ENCODE measurements at regions not wholly inside any gene's neighbourhood (a gene's known extent, or its start where the extent isn't known, plus 50 kb on each side); places are given as distances from the start of the nearest gene placed in this dataset.
A peak's percentile ranks its signal among the peaks of the same experiment; 100 is the strongest.

DNA sequence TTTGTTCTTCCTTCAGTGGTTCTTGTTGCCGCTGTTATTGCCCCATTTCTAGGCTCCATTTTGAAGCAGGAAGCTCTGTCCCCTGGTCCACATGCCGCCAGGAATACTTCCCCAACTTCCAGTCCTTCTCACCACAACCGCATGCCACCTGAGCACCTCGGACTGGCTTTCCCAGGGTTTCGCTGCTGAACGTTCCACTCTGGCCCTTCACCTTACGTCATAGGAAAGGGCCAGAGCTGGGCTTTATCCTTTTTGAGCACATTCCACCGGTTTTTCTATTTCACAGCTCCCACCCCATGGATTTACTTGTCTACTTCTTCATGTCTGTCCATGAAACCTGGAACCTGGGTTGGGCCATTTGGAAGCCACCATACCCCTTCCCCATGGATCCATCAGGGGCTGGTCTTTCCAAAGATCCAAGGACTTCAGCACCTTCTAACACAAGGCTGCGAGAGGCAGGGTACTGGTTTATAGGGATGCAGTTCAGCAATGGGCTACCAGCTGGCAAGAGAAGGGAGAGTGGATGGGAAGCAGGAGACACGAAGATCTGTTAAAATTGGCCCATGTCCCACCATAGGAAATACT, 557.4 kb downstream of the BNC2 start:
- DNase-seq (ENCODE audit: low read depth), result no peak

DNA sequence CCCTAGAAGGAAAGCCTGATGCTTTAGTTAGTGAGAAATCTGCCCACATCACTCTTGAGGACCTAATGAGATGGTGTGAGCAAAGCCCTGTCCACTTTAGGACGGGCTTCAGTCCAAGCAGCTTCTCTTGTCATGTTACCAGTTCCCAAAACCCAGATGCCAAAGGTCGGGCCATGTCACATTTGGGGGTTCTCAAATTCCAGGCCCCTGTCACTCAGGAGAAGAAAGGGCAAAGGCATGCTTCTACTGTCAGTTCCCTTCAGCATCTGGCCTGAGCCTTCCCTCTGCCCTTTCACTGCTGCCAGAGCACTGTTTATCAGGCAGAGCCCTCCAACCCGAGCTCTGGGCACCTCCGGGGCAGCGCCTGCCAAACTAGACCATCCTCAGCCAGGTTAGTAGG, 556.0 kb downstream of the BNC2 start:
- no peak for DNase-seq (ENCODE audit: low read depth)

DNA sequence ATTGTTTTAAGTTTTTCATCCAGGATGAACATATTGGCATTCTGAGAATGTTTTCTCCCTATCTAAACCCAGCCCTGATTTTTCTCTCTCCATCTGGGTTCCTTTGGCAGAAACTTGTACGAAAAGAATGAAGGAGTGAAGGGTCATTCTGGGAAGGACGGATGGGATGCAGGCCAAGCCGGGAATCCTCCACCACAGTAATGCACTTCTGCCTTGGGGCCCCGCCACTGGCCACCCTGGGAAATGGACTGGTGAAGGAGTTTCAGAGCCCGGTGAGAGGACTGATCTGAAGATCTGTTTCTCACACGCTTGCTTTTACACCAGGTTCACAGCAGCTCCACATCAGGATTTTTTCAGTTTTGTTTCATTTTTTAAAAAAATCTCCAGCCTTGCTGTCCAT, 554.8 kb downstream of the BNC2 start:
- DNase-seq (ENCODE audit: low read depth), result no peak

DNA sequence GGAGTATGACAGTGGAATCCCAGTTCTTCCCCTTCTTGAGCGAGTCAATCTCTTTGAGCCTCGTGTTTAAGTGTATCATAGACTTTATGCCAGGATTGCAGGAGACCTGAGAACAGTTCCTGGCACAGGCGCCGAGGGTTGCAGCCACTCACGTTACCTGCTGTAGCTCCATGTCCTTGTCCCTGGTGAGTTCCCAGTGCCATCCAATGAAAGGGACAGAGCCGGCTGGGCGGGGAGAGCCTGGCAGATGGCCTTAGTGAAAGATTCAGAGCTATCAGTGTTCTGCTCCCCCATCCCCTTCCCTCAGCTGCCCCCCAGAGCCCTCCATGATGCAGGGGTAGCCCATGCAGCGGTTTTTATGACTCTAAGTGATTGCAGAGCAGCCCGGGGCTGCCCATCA, 554.0 kb downstream of the BNC2 start:
- DNase-seq (ENCODE audit: low read depth), result no peak

DNA sequence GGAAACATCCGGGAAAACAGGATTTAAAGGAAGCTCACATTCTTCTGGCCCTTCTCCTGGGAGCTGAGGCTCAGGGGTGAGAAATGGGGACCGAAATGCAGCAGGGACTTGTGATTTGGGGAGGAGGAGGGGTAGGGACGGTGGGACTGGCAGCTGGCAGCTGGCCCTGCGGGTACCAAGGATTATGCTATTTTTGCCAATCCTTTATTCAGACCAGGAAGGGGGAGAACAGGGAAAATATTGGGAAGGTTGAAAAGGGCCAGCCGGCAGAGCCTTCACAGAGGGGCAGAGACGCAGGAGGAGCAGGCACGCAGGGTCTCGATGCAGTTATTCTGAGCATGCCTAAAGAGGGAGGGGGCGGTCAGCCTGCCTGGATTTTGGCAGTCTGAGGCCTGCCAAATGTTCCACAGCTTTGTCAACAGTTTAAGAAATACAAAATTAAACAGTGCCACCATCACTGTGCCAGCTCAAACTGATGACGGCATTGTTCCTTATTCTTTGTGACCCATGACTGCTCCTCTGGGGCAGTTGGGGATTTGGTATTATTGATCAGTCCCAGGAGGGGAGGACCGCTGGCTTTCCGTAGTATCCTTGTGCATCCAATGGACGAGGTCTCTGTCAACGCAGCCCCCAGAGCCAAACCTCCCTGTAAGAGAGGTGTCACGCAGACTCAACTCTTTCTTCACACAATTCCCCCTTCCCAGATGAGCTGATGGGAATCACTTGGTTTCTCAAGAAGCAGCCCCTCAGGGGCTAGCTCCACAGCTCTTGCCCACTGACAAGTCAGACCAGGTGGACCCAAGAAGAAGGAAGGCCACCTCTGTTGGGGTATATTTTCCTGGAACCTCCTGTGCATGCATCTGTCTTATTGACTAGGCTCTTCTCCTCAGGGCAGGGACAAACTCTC, 553.3 kb downstream of the BNC2 start:
- no peak for DNase-seq (ENCODE audit: low read depth)

DNA sequence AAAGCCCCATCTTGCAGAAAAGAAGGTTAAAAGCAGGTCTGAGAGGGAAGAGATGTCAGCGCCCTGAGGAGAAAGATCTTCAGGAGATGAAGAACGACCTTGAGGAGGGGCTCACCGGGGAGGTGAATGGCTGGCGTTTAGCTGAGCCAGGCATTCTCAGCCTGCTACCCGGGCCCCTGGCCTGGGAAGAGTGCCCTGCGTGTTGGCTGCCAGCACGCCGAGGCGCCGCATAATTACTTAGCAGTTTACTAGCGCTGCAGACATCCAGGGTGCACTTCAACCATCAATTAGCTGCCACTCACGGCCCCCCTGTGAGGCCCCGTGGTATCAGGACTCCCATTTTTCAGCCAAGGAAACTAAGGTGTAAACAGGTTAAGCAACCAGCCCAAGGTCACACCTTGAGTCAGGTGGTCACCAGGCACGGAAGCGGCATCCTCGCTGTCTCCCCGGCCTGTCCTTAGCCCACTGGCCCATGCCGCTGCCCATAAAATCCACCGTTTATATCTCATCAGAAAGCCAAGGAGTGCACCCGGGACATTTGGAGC, 551.9 kb downstream of the BNC2 start:
- DNase-seq (ENCODE audit: low read depth), result no peak

DNA sequence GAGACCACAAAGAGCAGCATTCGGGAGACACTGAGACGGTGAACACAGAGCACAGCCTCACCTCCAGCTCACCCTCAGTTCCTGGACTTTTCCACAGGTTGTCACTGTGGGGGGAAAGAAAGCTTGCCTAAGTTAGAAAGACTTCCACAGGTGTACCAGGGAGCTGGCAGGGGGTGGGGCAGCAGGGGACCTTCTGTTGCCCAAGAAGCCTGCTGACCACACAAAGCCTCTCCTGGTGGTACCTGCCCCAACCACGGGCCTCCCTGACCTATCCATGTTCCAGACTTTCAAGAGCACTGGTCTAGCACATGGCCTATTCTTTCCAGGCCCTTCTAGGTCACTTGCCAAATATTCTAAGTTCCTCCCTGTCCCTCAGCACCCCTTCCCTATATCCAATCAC, 550.8 kb downstream of the BNC2 start:
- no peak for DNase-seq (ENCODE audit: low read depth)

DNA sequence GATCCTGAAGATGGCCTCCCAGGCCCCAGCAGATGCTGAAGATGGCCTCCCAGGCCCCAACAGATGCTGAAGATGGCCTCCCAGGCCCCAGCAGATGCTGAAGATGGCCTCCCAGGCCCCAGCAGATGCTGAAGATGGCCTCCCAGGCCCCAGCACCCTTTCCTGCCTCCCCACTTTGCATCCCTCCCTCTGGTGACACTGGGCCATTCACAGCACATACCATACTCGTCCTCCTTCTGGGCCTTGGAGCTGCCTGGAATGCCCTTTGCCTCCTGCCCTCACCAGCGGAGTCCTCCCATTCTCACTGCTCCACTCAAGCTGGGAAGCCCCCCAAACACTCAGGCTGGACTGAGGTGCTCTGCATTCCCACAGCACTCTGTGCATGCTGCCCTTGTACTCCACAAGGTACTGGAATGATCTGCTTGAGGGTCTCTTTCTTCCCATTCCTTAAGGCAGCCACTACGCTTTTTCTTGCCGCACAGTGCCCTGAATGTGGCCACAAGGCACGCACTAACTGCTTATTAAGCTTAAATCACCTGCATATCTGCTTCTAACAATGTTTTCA, 550.0 kb downstream of the BNC2 start:
- DNase-seq (ENCODE audit: low read depth), result no peak

DNA sequence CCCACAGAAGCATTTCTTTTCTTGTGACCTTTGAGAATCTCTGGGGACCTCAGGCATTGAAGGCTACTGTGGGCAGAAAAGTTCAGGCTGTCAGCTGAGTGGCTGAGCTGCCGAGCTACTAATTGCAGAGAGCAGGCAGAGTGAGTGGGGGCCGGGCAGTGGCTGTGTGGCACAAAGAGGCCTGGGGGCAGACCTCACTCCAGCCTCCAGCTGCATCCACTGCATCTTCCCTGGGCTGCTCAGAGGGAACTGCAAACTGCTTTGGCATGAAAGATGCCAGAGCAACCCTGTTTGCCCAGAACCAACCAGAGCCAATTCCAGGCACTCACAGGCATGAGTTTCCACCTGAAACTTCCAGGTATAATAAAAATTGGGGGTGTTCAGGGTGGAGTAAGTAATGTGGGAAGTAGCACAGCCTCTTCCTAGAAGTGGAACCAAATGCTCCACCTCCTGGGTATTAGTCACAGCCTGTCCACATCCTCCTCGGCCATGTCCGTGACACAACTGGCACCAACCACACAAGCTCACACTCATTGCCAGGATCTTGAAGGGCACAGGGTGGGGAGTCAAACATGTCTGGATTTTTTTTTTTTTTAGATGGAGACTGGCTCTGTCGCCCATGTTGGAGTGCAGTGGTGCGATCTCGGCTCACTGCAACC, 548.9 kb downstream of the BNC2 start:
- no peak for DNase-seq (ENCODE audit: low read depth)

DNA sequence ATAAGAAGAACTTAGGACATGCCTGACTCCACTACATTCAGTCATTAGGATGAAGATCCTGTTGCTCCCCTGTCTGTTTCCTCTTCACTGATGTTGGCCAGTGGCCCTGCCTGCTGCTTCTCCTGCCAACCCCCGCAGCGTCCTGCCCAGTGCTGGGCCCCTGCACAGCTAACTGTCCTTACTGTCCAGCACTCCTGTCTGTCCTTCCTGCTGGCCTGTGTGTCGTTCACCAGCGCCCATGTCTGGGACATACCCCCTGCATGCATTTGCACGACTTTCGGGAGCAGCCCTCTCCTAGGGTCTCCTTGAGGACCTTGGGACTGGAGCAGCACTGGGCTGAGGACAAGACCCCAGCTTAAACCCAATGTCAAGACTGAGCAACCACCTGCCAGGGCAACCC, 547.6 kb downstream of the BNC2 start:
- DNase-seq (ENCODE audit: low read depth), result no peak

DNA sequence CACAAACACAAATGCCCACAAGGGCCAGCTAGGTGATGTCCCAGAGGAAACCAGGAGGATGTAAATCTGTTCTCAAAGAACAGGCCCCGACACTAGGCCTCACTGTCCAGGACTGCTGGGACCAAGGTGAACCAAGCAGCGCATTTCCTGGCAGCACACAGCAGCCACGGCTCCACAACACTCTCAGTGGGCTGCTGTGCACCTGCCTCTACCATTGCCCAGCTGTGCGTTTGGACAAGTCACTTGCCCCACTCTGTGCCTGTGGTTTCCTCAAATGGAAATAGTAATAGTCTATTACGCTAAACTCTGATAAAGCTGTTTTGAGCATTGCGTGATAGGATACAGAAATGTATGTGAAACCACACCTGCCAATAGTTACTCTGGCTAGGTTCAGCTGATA, 544.5 kb downstream of the BNC2 start:
- no peak for DNase-seq (ENCODE audit: low read depth)

DNA sequence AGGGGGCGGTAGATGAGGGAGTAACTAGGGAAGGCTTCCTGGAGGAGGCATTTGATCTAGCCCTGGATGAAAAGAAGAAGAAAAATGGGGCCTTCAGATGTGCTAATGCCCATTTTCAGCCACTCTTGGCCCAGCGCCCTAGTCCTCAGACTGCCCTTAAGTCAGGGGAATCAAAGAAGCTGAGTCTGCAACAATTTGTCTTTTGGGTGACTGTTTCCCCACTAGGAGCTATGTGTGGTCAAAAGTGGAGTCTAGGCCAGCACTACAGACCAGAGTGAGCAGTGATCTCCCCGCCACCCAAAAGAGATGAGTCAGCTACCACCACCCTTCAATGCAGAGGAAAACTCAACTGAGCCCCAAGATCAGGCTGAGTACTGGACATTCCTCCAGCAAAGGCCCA, 542.1 kb downstream of the BNC2 start:
- DNase-seq (ENCODE audit: low read depth), result no peak

DNA sequence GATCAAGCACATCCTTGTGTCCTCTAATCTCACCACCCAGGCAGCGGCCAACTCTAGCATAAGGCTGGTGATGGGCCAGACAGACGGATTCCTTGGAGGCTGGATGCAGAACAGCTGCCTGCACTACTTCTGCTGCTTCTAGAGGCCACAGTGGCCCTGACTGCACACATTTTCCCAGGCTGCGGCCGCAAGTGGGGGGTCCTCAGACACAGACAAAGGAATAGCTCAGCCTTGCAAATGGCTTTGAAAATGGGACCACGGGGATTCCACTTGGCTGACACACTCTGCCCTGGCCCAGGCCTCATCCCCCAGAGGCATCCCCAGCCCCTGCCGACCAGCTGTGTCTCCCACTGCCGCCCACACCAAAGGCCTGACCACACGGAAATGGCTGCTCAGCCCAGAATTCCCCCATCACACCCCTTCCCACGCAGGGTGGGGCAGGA, 540.8 kb downstream of the BNC2 start:
- DNase-seq (ENCODE audit: low read depth), result no peak

DNA sequence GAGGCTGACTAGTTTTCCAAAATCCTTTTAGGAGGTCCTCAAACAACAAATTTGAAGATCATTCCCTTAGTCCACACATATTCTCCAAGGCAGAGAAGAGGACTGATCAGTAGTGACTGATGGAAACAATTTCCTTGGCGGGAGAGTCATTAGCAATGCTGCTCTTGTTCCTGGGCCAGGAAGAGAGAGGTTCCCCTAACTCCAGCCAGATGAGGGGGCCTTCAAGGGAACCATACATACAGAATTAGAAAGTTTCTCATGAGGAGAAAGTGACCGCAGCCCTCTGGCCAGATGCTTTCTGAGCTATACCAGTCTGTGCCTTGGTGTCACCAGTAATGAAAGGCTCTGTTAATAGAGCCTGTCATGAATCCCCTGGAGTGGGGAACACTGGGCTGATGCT, 539.4 kb downstream of the BNC2 start:
- DNase-seq (ENCODE audit: low read depth), result no peak

DNA sequence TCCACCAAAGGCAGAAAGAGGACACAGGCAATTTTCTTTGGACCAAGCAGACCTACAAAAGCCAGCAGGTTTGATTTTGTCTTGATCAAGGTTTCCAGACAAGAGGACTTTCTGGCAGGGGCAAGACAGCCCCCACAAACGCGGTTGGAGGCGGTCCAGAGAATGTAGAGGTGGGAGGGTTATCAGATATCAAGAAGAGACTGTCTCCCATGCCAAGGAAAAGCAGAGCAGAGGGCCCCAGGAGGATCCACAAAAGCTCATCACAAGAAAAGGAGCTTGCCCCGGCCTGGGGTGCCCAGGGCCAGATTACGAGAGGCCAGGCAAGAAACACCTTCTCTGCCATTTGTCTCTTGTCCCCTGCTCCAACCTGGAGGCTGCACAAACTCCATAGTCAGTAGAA, 538.9 kb downstream of the BNC2 start:
- DNase-seq (ENCODE audit: low read depth), result no peak

DNA sequence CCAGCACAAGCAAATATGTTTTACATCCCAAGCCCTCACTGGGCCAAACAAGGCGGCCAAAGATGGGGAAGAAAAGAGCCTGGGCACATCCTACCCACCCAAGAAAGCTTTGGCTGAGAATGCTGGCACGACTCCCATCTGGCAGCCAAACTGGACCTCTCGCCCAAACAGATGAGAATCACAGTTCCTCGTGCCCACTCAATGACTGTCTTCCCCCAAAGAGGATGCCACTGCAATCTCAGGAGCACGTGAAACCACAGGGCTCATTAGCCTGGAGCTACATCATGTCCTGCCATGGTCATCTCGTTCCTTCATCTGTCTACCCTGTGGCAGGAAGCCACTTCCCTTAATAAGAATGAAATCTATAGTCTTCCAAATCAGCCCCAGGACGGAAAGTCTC, 536.8 kb downstream of the BNC2 start:
- DNase-seq (ENCODE audit: low read depth), result no peak

DNA sequence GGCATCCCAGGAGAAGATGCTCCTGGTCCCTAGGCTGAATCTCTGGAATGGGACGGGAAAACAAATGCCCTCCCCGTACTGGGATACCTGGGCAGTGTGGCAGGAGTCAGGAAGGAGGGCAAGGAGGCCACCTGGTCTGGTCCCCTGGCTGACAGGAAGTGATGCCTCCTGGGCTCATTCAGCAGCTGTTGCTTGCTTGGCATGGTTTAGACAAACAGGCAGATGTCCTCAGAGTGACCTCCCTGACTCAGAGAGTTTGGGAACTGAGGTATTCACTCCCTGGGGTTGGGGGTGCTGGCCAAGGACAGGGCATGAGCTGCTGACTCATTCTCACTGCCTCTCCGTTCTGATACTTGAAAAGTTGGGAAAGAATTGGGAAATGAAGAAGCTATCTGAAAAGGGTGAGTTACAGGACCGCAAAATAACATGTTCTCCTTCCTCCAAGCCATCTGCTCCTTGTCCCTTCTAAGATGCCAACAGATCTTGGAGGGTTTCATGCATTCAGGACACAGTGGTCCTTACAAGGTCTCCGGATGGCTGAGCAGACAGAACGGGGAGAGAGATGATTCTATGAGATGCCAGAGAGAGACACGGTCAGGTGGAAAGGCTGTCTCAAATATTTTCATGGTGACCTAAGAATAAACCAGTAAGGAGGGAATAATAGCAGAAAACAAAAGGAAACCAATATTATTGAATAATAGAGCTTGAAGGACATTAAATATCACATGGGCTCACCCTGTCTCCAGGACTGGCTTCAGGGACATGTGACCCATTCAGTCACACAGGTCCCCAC, 534.5 kb downstream of the BNC2 start:
- DNase-seq (ENCODE audit: low read depth), result peak; percentile 99

DNA sequence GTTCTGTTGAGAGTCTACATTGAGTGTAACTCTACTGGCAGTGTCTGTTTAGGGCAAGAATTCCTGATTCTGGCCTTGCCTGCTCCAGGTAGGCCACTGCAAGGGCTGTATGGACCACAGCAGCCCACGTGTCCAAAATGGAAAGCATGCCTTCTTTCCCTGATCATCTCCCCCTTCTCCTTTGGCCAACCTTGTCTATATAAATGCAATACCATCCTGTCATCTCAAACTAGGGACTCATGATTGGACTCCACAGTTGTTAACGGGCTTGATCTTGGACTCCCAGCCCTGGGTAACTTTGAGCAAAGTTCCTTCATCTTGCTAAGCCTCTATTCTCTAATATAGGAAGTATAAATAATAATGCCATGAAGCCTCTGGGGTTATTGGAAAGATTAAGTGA, 533.6 kb downstream of the BNC2 start:
- DNase-seq (ENCODE audit: low read depth), result no peak

DNA sequence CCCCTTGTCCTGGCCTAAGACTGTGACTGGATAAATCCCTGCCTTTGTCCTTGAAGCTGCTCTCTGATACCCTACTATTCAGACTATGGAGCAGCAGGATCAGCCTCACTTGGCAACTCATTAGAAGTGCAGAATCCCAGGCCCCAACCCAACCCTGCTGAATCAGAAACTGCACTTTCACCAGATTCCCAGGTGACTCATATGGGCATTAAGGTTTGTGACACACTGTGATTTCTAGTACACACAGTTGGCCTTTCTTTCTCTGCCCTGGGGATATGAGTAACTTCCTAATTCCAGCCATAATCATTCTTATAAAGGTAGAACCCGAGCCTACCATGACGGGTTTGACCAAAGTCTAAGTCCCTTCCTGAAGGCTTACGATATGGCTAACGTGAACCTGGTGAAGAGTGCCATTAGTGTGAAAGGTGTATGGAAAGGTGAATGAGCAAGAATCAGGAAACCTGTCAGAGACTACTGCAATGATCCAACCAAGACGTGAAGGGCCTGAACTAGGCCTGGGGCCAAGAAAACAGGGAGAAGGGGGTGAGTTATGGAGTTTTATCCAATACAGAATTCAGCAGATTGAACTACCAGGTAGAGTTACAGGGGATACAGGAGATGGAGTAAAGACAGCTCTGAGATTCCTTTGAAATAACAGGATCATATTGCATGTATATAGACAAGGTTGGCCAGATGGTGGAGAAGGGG, 533.0 kb downstream of the BNC2 start:
- DNase-seq (ENCODE audit: low read depth), result peak; percentile 87

DNA sequence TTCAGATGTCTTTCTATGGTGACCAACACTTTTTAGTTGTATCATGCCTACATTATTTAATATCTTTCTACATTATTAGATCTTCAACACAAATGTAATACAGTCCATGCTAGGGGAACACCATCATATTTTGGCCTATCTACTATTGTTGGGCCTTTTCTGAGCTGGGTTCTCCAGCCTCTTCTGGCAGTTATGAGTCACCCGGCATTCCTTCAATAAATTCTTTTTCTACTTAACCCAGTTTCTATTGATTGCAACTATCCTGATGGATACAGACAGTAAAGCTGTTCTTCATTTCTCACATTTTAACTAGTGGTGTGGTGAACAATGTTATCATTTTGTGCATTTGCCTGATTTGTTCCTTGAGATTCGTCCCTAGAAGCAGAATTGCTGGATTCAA, 529.3 kb downstream of the BNC2 start:
- DNase-seq (ENCODE audit: low read depth), result no peak

All from GM04503 (cell line).